Panc1 (cell line): ENCODE measurements at regions not wholly inside any gene's neighbourhood (a gene's known extent, or its start where the extent isn't known, plus 50 kb on each side); places are given as distances from the start of the nearest gene placed in this dataset.

Source experiments
- ATAC-seq: fragments of 200-7000 bp; cut with Tn5 transposase; 2 replicates; pipeline ENCODE4 v1.9.1; 2020; ENCODE audit warnings: mild to moderate bottlenecking, moderate library complexity
- BruUV-seq: library from RNA; stranded (reverse); fragments of 400-500 nt; replicated peaks from 2 replicates; lab custom pipeline; 2021; lab: Mats Ljungman, UMichigan
- CTCF ChIA-PET: fragments of 300-600 bp; sonication (Branson Sonifier 250); formaldehyde crosslinking; loops from one replicate; lab custom pipeline; 2022; ENCODE audit warnings: antibody characterized with exemption; lab: Charles Lee
- POLR2A ChIA-PET: fragments of 300-600 bp; sonication (Branson Sonifier 250); formaldehyde crosslinking; loops from one replicate; lab custom pipeline; 2022; ENCODE audit warnings: antibody characterized with exemption; lab: Charles Lee
- DNase-seq: peaks from one replicate; pipeline ENCODE4 v3.0.0-alpha.2; 2010; ENCODE audit warnings: low read depth, low spot score
- H3K27ac ChIP-seq: 2 replicates; pipeline ENCODE4 v1.5.1; 2011; ENCODE audit warnings: mild to moderate bottlenecking, low read length, inconsistent platforms
- H3K27me3 ChIP-seq: fragments of 200-500 bp; sonication (Bioruptor generic); 2 replicates; pipeline ENCODE4 v1.6.0; 2014; ENCODE audit warnings: low read length, inconsistent platforms; ENCODE audit not compliant: control insufficient read depth, insufficient read depth
- H3K36me3 ChIP-seq: fragments of 200-500 bp; sonication (Bioruptor generic); 2 replicates; pipeline ENCODE4 v1.5.1; 2014; ENCODE audit warnings: inconsistent platforms, mild to moderate bottlenecking, low read length, moderate library complexity; ENCODE audit not compliant: control insufficient read depth, insufficient read depth
- H3K4me1 ChIP-seq: 2 replicates; pipeline ENCODE4 v1.5.1; 2011; ENCODE audit warnings: inconsistent platforms, mild to moderate bottlenecking, low read length, moderate library complexity; ENCODE audit not compliant: control insufficient read depth, insufficient read depth
- H3K4me3 ChIP-seq, 2 experiments: 2 replicates each; pipeline ENCODE4 v1.5.1; 2011 to 2012; ENCODE audit warnings: low read depth in 2 of 2, low read length in 2 of 2, mild to moderate bottlenecking in 2 of 2, inconsistent platforms in 1 of 2, moderate library complexity in 1 of 2
- H3K9me3 ChIP-seq: fragments of 200-500 bp; sonication (Bioruptor generic); 2 replicates; pipeline ENCODE4 v1.5.1; 2014; ENCODE audit warnings: low read depth, mild to moderate bottlenecking, inconsistent platforms, low read length, moderate library complexity; ENCODE audit not compliant: control insufficient read depth, insufficient read depth
- CTCF ChIP-seq: fragments of 450-650 bp; IDR thresholded peaks from 2 replicates; pipeline ENCODE4 v1.5.1; 2017; ENCODE audit warnings: mild to moderate bottlenecking
- POLR2AphosphoS5 ChIP-seq: IDR thresholded peaks from 2 replicates; pipeline ENCODE4 v1.6.1; 2012; ENCODE audit warnings: mild to moderate bottlenecking, low read depth, low read length, moderate library complexity
- REST ChIP-seq, 2 experiments: IDR thresholded peaks; 2 replicates each; pipeline ENCODE4 v1.6.1; 2011 to 2012; ENCODE audit warnings: low read depth in 2 of 2, control low read depth in 1 of 2, low read length in 1 of 2, mild to moderate bottlenecking in 1 of 2, moderate library complexity in 1 of 2; ENCODE audit not compliant: insufficient read depth in 1 of 2
- SIN3A ChIP-seq: IDR thresholded peaks from 2 replicates; pipeline ENCODE4 v1.6.1; 2012; ENCODE audit warnings: low read depth, mild to moderate bottlenecking, low read length, moderate library complexity, borderline replicate concordance; ENCODE audit not compliant: insufficient read depth
- TCF7L2 ChIP-seq: IDR thresholded peaks from 2 replicates; pipeline ENCODE4 v1.6.1; 2011; ENCODE audit warnings: mild to moderate bottlenecking, low read depth, low read length, inconsistent platforms
- in situ Hi-C: cut with HindIII; loops from 2 replicates; pipeline ENCODE4 v1.10.0; 2016; ENCODE audit warnings: low sequenced_read_pairs, low pct_unique_long_range_greater_than_20kb
- intact Hi-C: fragments of 100-400 bp; cut with micrococcal nuclease; formaldehyde crosslinking; loops from one replicate; pipeline ENCODE4 v1.10.0; 2022; ENCODE audit not compliant: unreplicated experiment

- Histone ChIP-seq H3K4me1 (no peaks in the 10 kb centered on the region), H3K36me3 (no peaks in the 10 kb centered on the region), H3K27ac (no peak overlapping the region), H3K27me3 (no peaks in the 10 kb centered on the region; the same call in 1 of the 2 replicates), H3K9me3 (0 out of 2 replicates have a peak, but pooled peaks cover 7% of the 10 kb centered on the region), H3K4me3 (no peak overlapping the region)
- ATAC-seq = no peak
- BruUV-seq = no TSS peak
- in situ Hi-C loops (no loop called here), intact Hi-C loops (no loop called here)
- no peak for DNase-seq
- TF ChIP-seq TCF7L2 (no peak), SIN3A (no peak), CTCF (no peak), REST (IDR thresholded peaks at IDR 0.05; ENCODE audit: insufficient read depth in 1 of 2, low read depth in 2 of 2, low read length in 1 of 2) (no peak)
- POLR2A ChIA-PET = interaction anchor here (0.7 kb wide), 1 partner anchor 36 kb away, joined by 14 read pairs; no protein-coding TSS in a partner anchor
- CTCF ChIA-PET = no interaction called here
These were observed 236.3 kb downstream of the ACKR3 start for GRCh38 chr2:236805800-236806531.

DNA sequence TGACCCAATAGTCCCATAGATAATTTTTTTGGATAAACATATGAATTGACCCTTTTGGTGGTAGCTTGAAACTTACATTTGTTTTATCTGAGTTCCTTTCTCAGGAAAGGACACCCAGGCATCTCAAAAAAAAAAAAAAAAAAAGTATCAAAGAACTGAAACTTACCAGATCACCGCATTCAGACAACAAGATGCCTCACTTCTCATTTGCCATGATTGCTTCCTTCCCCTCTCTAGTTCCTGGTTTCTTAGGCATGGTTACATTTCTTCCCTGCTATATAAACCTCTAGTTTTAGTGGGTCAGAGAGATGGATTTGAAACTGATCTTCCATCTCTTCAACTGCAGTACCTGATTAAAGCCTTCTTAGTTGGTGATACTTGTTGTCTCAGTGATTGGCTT is 240.1 kb downstream of the ACKR3 start:
- Histone ChIP-seq H3K4me3 (no peak overlapping the region), H3K9me3 (0 out of 2 replicates have a peak, but pooled peaks cover 7% of the 10 kb centered on the region), H3K27me3 (no peaks in the 10 kb centered on the region), H3K27ac (no peak overlapping the region), H3K4me1 (no peaks in the 10 kb centered on the region), H3K36me3 (no peaks in the 10 kb centered on the region)
- in situ Hi-C loops = no loop called here
- ChIA-PET POLR2A (no interaction called here), CTCF (no interaction called here)
- DNase-seq (no peak), ATAC-seq (no peak)
- BruUV-seq = no TSS peak
- intact Hi-C loops = no loop called here
- no peak for TF ChIP-seq TCF7L2
- no peak for TF ChIP-seq POLR2AphosphoS5
- no peak for TF ChIP-seq REST (IDR thresholded peaks at IDR 0.05; ENCODE audit: insufficient read depth in 1 of 2, low read depth in 2 of 2, low read length in 1 of 2)
- TF ChIP-seq SIN3A = no peak
- no peak for TF ChIP-seq CTCF
